ENCODE measurements at regions not wholly inside any gene's neighbourhood (a gene's known extent, or its start where the extent isn't known, plus 50 kb on each side); places are given as distances from the start of the nearest gene placed in this dataset.

DNA sequence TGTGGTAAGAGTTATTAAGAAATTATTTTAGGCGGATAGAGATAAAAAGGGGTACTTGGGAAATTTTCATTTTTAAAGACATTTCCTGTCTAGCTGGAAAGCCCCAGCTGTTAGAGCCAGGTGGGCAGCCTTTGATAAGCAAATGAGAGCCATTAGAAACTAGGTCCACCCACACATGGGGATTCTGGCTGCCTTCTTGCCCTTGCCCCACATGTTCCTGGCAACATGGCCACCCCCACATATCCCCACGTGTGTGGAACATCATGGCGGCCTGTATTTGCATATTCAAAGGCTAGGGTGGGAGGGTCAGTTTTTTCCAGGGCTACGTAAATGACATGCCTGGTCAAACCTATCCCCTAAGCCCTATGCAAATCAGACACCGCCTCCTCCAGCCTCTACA, 1382.1 kb downstream of the AACS start:
- no peaks in the 10 kb centered on the region for H3K4me1 ChIP-seq (replicated peaks in 1 of 4; ENCODE audit: control insufficient read depth in 3 of 4, insufficient read depth in 4 of 4, low read length in 3 of 4)
- H2AK5ac ChIP-seq (ENCODE audit: low read depth, low read length), result no peak overlapping the region
- no peak overlapping the region for H2BK12ac ChIP-seq (ENCODE audit: low read depth, low read length)
- H2BK15ac ChIP-seq (ENCODE audit: low read length), result no peak overlapping the region
- no peaks in the 10 kb centered on the region for H3K79me1 ChIP-seq (ENCODE audit: low read depth, low read length)
- no peak overlapping the region for H4K5ac ChIP-seq (ENCODE audit: insufficient read length, low read depth, low read length)
- H3K4me2 ChIP-seq (ENCODE audit: insufficient read depth in 1 of 2, low read depth in 2 of 2, low read length in 2 of 2), result no peak overlapping the region
- H3K27ac ChIP-seq (ENCODE audit: low read depth, low read length), result no peak overlapping the region
- FAIRE-seq (no peak), DNase-seq (ENCODE audit: low read depth in 1 of 2, low spot score in 2 of 2) (no peak)
- no peaks in the 10 kb centered on the region for H3K79me2 ChIP-seq (ENCODE audit: control insufficient read depth in 1 of 2, insufficient read depth in 2 of 2, low read length in 2 of 2)
- no peak overlapping the region for H4K8ac ChIP-seq (ENCODE audit: extremely low read depth, insufficient read depth, low read length)
- H3K4me3 ChIP-seq (ENCODE audit: extremely low read depth in 1 of 4, insufficient read depth in 2 of 4, low read depth in 3 of 4, low read length in 4 of 4), result peak overlapping the region in 1 of 4 experiments; percentile 19; a peak in 1 of 8 replicates
- CTCF ChIA-PET (ENCODE audit: partially characterized antibody), result interaction anchor here (0.6 kb wide), 1 partner anchor 804 kb away, joined by 3 read pairs; no protein-coding TSS in a partner anchor
- H3K4ac ChIP-seq (replicated peaks; ENCODE audit: insufficient read length, low read depth, low read length), result no peak overlapping the region
- H3K23ac ChIP-seq (ENCODE audit: insufficient read length), result no peak overlapping the region
- no peaks in the 10 kb centered on the region for H3K23me2 ChIP-seq (ENCODE audit: low read depth, low read length)
- no peak overlapping the region for H3K14ac ChIP-seq (ENCODE audit: insufficient read length)
- no peak overlapping the region for H2BK5ac ChIP-seq (ENCODE audit: low read depth, low read length)
- no peaks in the 10 kb centered on the region for H3K36me3 ChIP-seq (ENCODE audit: control insufficient read depth in 2 of 4, insufficient read depth in 4 of 4, low read length in 3 of 4)
- no peak overlapping the region for H3K9ac ChIP-seq (replicated peaks in 1 of 4; ENCODE audit: extremely low read depth in 1 of 4, low read depth in 3 of 4, low read length in 3 of 4)
- POLR2A ChIA-PET (ENCODE audit: partially characterized antibody), result no interaction called here
- H2AFZ ChIP-seq (ENCODE audit: low read length), result no peak overlapping the region
- H3K9me3 ChIP-seq (ENCODE audit: insufficient read depth in 2 of 2, low read depth in 1 of 2, low read length in 1 of 2), result peaks cover 0 to 5% of the 10 kb centered on the region in 2 experiments; a peak in 1 of 4 replicates
- H2BK20ac ChIP-seq (ENCODE audit: low read length), result no peak overlapping the region
- peak; percentile 67; the same call in 1 of the 2 replicates for TF ChIP-seq EGR1 (IDR thresholded peaks at IDR 0.05; ENCODE audit: borderline replicate concordance, low read depth, low read length)
- TF ChIP-seq YY1 (IDR thresholded peaks at IDR 0.05; ENCODE audit: low read depth, low read length), result peak; percentile 61; the same call in 1 of the 2 replicates
- TF ChIP-seq KDM1A (IDR thresholded peaks at IDR 0.05; ENCODE audit: borderline replicate concordance, low read length), result no peak
- TF ChIP-seq, protein P1, sequence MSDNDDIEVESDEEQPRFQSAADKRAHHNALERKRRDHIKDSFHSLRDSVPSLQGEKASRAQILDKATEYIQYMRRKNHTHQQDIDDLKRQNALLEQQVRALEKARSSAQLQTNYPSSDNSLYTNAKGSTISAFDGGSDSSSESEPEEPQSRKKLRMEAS (IDR thresholded peaks at IDR 0.05), result peak; percentile 55; the same call in 1 of the 2 replicates
- TF ChIP-seq GABPA (IDR thresholded peaks at IDR 0.05; ENCODE audit: borderline replicate concordance, insufficient read depth, low read length), result no peak
- WGBS, 2 experiments (ENCODE audit: extremely low coverage in 1 of 2, insufficient coverage in 1 of 2, insufficient read length in 1 of 2, insufficient replicate concordance in 2 of 2, low coverage in 1 of 2, low lambda C conversion rate in 2 of 2, missing lambda C conversion rate in 1 of 2), result 90 to 100% methylated on average over 1 to 5 of the region's 5 CpGs
- H4K20me1 ChIP-seq (replicated peaks in 1 of 2; ENCODE audit: control insufficient read depth in 1 of 2, insufficient read depth in 2 of 2, low read length in 2 of 2), result no peaks in the 10 kb centered on the region
- no peak overlapping the region for H3K56ac ChIP-seq (replicated peaks; ENCODE audit: insufficient read length, low read depth, low read length)
- H3K27me3 ChIP-seq (replicated peaks in 1 of 4; ENCODE audit: control insufficient read depth in 3 of 4, extremely low read depth in 1 of 4, insufficient read depth in 3 of 4, low read length in 3 of 4), result no peaks in the 10 kb centered on the region
- no peak overlapping the region for H3K18ac ChIP-seq (ENCODE audit: extremely low read depth, low read length)
- no peak overlapping the region for H2BK120ac ChIP-seq (replicated peaks; ENCODE audit: low read depth, low read length)
- no peak overlapping the region for H4K91ac ChIP-seq (replicated peaks; ENCODE audit: insufficient read length, low read length)
